WTC11 (cell line): ENCODE measurements at regions not wholly inside any gene's neighbourhood (a gene's known extent, or its start where the extent isn't known, plus 50 kb on each side); places are given as distances from the start of the nearest gene placed in this dataset.

Source experiments
- CREB1 ChIP-seq: sonication (generic); formaldehyde crosslinking; IDR thresholded peaks from 2 replicates; pipeline ENCODE4 v1.8.0; 2023; ENCODE audit warnings: mild to moderate bottlenecking, missing genetic modification reagents
- TF ChIP-seq, protein P1 (sequence below): sonication (generic); formaldehyde crosslinking; IDR thresholded peaks from 2 replicates; pipeline ENCODE4 v1.8.1; 2022; ENCODE audit warnings: low read depth, mild to moderate bottlenecking, moderate library complexity, missing genetic modification reagents, borderline replicate concordance

DNA sequence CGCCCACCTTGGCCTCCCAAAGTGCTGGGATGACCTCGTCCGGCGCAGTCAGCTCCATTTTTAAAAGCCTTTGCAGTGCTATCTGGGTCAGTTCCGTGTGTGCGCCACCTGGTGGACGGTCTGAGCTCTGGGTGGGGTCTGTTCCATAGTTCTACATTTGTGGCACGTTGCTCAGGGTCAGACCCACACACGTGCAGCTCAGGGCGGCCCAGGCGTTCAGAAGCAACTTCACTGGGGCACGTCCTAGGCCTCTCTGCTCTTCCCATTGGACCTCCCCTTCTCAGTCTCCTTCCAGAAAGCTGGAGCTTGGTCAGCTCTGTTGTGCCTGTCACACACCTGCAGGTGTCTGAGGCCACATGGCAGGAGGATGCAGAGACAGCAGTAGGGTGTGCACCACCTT is 137.9 kb downstream of the DNAJB6 start:
- no peak for TF ChIP-seq CREB1 (CRISPR knock-in tag)
- TF ChIP-seq, protein P1, sequence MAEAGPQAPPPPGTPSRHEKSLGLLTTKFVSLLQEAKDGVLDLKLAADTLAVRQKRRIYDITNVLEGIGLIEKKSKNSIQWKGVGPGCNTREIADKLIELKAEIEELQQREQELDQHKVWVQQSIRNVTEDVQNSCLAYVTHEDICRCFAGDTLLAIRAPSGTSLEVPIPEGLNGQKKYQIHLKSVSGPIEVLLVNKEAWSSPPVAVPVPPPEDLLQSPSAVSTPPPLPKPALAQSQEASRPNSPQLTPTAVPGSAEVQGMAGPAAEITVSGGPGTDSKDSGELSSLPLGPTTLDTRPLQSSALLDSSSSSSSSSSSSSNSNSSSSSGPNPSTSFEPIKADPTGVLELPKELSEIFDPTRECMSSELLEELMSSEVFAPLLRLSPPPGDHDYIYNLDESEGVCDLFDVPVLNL (CRISPR knock-in tag): no peak
